GM21723 (cell line): ENCODE measurements at regions not wholly inside any gene's neighbourhood (a gene's known extent, or its start where the extent isn't known, plus 50 kb on each side); places are given as distances from the start of the nearest gene placed in this dataset.

Experiments used
- ATAC-seq: cut with Tn5 transposase; IDR thresholded peaks from one replicate; pipeline ENCODE4 v1.9.1; 2021; ENCODE audit warnings: mild to moderate bottlenecking, moderate library complexity; ENCODE audit not compliant: unreplicated experiment

GRCh38 chr15:86021281-86022264 lies 58.1 kb upstream of the AGBL1 start:
- ATAC-seq, result no peak

GRCh38 chr15:86028961-86029360 lies 50.7 kb upstream of the AGBL1 start:
- no peak for ATAC-seq
